ENCODE measurements at regions not wholly inside any gene's neighbourhood (a gene's known extent, or its start where the extent isn't known, plus 50 kb on each side); places are given as distances from the start of the nearest gene placed in this dataset.

DNA sequence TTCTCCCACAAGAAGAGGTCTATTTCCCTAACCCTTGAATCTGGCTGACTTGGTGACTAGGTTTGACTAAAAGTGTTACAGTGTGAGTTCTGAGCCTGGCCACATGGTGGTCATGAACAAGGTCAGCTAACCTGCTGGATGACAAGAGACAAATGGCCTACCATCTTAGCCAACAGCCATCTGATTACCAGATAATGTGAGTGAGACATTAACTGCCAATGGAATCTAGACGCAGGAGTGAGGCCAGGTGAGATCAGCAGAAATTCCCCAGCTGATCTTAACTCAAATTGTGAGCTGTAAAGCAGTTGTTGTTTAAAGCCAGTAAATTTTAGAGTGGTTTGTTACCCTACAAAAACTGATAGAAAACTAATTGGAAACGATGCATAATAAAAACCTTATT is 320.0 kb downstream of the BRINP2 start:
- no peaks in the 10 kb centered on the region for H3K4me1 ChIP-seq (ENCODE audit: control insufficient read depth, low read length)
- H3K4me3 ChIP-seq (ENCODE audit: low read length) = no peak overlapping the region
- H4K20me1 ChIP-seq (ENCODE audit: control insufficient read depth, insufficient read depth, low read depth, low read length) = no peaks in the 10 kb centered on the region
- H3F3A ChIP-seq (ENCODE audit: control insufficient read depth, insufficient read depth) = no peaks in the 10 kb centered on the region
- H3K27ac ChIP-seq (ENCODE audit: low read depth, low read length) = no peak overlapping the region
- H3K79me2 ChIP-seq (ENCODE audit: control insufficient read depth, low read length) = no peaks in the 10 kb centered on the region
- H3K4me2 ChIP-seq (ENCODE audit: low read length) = no peak overlapping the region
- H3K36me3 ChIP-seq (ENCODE audit: control insufficient read depth, low read length) = no peaks in the 10 kb centered on the region
- H3K27me3 ChIP-seq (ENCODE audit: control insufficient read depth, low read length) = no peaks in the 10 kb centered on the region
- H3K9me2 ChIP-seq (replicated peaks; ENCODE audit: control insufficient read depth, low read length) = no peaks in the 10 kb centered on the region
- no peaks in the 10 kb centered on the region for H3K9me3 ChIP-seq (ENCODE audit: control insufficient read depth, insufficient read depth, low read length)
- TF ChIP-seq EZH2phosphoT487 (IDR thresholded peaks at IDR 0.05; ENCODE audit: borderline replicate concordance, low read length) = no peak
- TF ChIP-seq, protein P1, sequence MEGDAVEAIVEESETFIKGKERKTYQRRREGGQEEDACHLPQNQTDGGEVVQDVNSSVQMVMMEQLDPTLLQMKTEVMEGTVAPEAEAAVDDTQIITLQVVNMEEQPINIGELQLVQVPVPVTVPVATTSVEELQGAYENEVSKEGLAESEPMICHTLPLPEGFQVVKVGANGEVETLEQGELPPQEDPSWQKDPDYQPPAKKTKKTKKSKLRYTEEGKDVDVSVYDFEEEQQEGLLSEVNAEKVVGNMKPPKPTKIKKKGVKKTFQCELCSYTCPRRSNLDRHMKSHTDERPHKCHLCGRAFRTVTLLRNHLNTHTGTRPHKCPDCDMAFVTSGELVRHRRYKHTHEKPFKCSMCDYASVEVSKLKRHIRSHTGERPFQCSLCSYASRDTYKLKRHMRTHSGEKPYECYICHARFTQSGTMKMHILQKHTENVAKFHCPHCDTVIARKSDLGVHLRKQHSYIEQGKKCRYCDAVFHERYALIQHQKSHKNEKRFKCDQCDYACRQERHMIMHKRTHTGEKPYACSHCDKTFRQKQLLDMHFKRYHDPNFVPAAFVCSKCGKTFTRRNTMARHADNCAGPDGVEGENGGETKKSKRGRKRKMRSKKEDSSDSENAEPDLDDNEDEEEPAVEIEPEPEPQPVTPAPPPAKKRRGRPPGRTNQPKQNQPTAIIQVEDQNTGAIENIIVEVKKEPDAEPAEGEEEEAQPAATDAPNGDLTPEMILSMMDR (IDR thresholded peaks at IDR 0.05; ENCODE audit: low read depth, low read length, poor library complexity, severe bottlenecking) = no peak

DNA sequence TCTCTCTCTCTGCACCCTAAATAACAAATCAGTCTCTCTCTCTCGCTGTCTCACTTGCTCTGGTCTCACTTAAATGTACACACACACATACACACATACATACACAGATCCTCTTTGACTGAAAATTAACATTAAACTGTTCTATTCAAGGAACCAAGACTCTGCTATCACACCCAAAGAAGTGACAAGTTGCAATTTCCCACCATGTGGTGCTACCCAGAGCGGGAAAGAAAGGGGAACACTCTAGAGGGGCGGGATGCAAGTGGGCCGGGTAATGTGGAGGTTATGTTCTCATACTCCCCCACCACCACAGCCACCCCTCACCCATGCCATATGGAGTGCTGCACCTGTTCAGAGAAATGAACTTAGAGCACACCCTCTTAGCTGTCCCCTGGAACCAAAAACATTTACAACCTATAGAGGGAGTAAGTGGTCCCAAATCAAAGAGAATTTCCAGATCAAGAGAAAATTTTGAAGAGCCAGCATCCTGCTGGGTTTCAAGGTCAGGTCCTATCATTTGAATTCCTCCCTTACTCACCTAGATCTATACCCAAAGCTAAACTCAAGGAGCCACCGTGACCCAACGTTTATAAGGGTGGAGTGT is 319.4 kb downstream of the BRINP2 start:
- H3K4me3 ChIP-seq (ENCODE audit: low read length) = no peak overlapping the region
- no peaks in the 10 kb centered on the region for H3K36me3 ChIP-seq (ENCODE audit: control insufficient read depth, low read length)
- H3K9me2 ChIP-seq (replicated peaks; ENCODE audit: control insufficient read depth, low read length) = no peaks in the 10 kb centered on the region
- no peak overlapping the region for H3K4me2 ChIP-seq (ENCODE audit: low read length)
- no peak for TF ChIP-seq EZH2phosphoT487 (IDR thresholded peaks at IDR 0.05; ENCODE audit: borderline replicate concordance, low read length)
- TF ChIP-seq, protein P1 (IDR thresholded peaks at IDR 0.05; ENCODE audit: low read depth, low read length, poor library complexity, severe bottlenecking) = no peak
- H3K4me1 ChIP-seq (ENCODE audit: control insufficient read depth, low read length) = no peaks in the 10 kb centered on the region
- no peaks in the 10 kb centered on the region for H4K20me1 ChIP-seq (ENCODE audit: control insufficient read depth, insufficient read depth, low read depth, low read length)
- H3K9me3 ChIP-seq (ENCODE audit: control insufficient read depth, insufficient read depth, low read length) = no peaks in the 10 kb centered on the region
- no peaks in the 10 kb centered on the region for H3K27me3 ChIP-seq (ENCODE audit: control insufficient read depth, low read length)
- no peaks in the 10 kb centered on the region for H3F3A ChIP-seq (ENCODE audit: control insufficient read depth, insufficient read depth)
- no peaks in the 10 kb centered on the region for H3K79me2 ChIP-seq (ENCODE audit: control insufficient read depth, low read length)
- no peak overlapping the region for H3K27ac ChIP-seq (ENCODE audit: low read depth, low read length)

DNA sequence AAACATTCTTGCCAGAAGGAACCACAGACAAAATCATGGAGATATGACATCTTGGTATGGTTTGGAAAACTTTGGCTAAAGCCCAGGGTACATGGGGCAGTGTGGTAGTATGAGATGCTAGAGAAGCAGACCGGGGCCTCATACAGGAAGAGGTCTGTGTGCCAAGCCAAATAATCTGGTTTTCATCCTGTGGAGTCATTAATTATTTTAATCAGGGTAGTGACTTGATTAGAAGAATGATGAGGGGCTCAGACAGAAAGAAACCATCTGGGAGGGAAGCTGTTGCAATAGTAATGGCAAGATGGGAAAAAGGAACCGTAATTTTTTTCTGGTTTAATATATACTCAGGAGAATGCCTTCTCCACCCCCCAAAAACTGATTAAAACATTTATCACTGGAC is 318.0 kb downstream of the BRINP2 start:
- Histone ChIP-seq H3K27me3 (ENCODE audit: control insufficient read depth, low read length) (no peaks in the 10 kb centered on the region), H3K79me2 (ENCODE audit: control insufficient read depth, low read length) (no peaks in the 10 kb centered on the region), H4K20me1 (ENCODE audit: control insufficient read depth, insufficient read depth, low read depth, low read length) (no peaks in the 10 kb centered on the region), H3K4me1 (ENCODE audit: control insufficient read depth, low read length) (no peaks in the 10 kb centered on the region), H3K4me2 (ENCODE audit: low read length) (no peak overlapping the region), H3K4me3 (ENCODE audit: low read length) (no peak overlapping the region), H3K9me2 (replicated peaks; ENCODE audit: control insufficient read depth, low read length) (no peaks in the 10 kb centered on the region), H3K27ac (ENCODE audit: low read depth, low read length) (no peak overlapping the region), H3K36me3 (ENCODE audit: control insufficient read depth, low read length) (no peaks in the 10 kb centered on the region), H3F3A (ENCODE audit: control insufficient read depth, insufficient read depth) (no peaks in the 10 kb centered on the region), H3K9me3 (ENCODE audit: control insufficient read depth, insufficient read depth, low read length) (no peaks in the 10 kb centered on the region)
- no peak for TF ChIP-seq EZH2phosphoT487 (IDR thresholded peaks at IDR 0.05; ENCODE audit: borderline replicate concordance, low read length)
- TF ChIP-seq, protein P1 (IDR thresholded peaks at IDR 0.05; ENCODE audit: low read depth, low read length, poor library complexity, severe bottlenecking) = no peak

All from DOHH2 (cell line).